Stomach (tissue), 4 donors: ENCODE measurements at regions not wholly inside any gene's neighbourhood (a gene's known extent, or its start where the extent isn't known, plus 50 kb on each side); places are given as distances from the start of the nearest gene placed in this dataset.

Experiments used
- CTCF ChIP-seq, 7 experiments: fragments of 450-650 bp in 4 of 7; fragments of 200-600 bp in 3 of 7; sonication (generic) in 3 of 7; IDR thresholded peaks; one replicate each; pipeline ENCODE4 v1.5.1; 2016 to 2019; ENCODE audit warnings: antibody characterized with exemption in 7 of 7, control low read depth in 2 of 7, mild to moderate bottlenecking in 1 of 7
- EP300 ChIP-seq: sonication (generic); formaldehyde crosslinking; IDR thresholded peaks from one replicate; pipeline ENCODE4 v1.6.1; 2017; ENCODE audit warnings: antibody characterized with exemption
- POLR2AphosphoS5 ChIP-seq, 3 donors: sonication (generic); formaldehyde crosslinking; IDR thresholded peaks; one replicate each; pipeline ENCODE4 v1.6.1; 2016; ENCODE audit warnings: antibody characterized with exemption in 3 of 3

- TF ChIP-seq CTCF (IDR thresholded peaks at IDR 0.05): no peak
- no peak for TF ChIP-seq POLR2AphosphoS5 (IDR thresholded peaks at IDR 0.05)
- no peak for TF ChIP-seq EP300
These were observed 949.0 kb downstream of the C4orf33 start for GRCh38 chr4:130044788-130045531.
